RWPE1 (cell line): ENCODE measurements at regions not wholly inside any gene's neighbourhood (a gene's known extent, or its start where the extent isn't known, plus 50 kb on each side); places are given as distances from the start of the nearest gene placed in this dataset.

Source experiments
- CTCF ChIA-PET: fragments of 350-600 bp; sonication (Branson Sonifier 250); formaldehyde crosslinking; extraction: SDS; loops from one replicate; lab custom pipeline; 2021; lab: Yijun Ruan, JAX
- POLR2A ChIA-PET: fragments of 400-600 bp; formaldehyde crosslinking; extraction: SDS; loops from one replicate; lab custom pipeline; 2020; ENCODE audit warnings: antibody characterized with exemption; ENCODE audit not compliant: low non-redundant PET; lab: Yijun Ruan, JAX
- DNase-seq: peaks from one replicate; pipeline ENCODE4 v3.0.0; 2012; ENCODE audit warnings: low spot score
- H3K27ac ChIP-seq: fragments of 450-650 bp; 2 replicates; pipeline ENCODE4 v1.5.1; 2017
- TF ChIP-seq, protein P1 (sequence below): fragments of 450-650 bp; conservative IDR thresholded peaks from 2 replicates; pipeline ENCODE4 v1.5.1; 2017; ENCODE audit warnings: low read depth, mild to moderate bottlenecking

DNA sequence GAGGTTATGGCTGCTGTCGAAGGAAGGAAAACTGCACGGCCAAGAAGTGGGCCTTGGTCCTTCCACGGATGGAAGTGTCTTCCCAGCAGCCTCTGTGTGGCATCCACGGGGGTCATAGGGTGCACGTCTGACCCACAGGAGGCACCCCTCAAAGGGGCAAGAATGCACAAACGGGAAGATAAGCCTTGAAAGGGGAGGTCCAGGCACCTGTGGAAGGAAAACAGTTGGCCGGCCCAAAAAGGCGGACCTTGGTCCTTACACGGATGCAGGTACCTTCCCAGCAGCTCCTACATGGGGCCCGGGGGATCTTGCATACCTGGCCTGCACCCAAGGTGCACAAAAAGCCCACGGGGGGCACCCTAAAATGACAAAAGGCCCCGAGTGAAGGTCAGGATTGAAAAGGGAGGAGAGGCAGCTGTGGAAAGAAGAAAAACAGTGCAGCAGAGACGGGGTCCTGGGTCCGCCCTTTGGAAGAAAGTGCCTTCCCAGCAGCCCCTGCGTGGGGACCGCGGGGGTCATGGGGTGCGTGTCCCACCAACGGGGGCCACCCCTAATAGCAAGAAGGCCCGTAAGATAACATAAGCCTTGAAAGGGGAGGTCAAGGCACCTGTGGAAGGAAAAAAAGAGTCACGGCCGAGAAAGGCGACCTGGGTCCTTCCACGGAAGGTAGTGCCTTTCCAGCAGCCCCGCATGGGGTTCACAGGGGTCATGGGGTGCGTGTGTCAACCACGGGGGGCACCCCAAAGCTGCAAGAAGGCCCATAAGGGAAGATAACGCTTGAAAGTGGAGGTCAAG lies 276.1 kb downstream of the ALG10 start:
- H3K27ac ChIP-seq = no peak overlapping the region
- POLR2A ChIA-PET = no interaction called here
- TF ChIP-seq, protein P1, sequence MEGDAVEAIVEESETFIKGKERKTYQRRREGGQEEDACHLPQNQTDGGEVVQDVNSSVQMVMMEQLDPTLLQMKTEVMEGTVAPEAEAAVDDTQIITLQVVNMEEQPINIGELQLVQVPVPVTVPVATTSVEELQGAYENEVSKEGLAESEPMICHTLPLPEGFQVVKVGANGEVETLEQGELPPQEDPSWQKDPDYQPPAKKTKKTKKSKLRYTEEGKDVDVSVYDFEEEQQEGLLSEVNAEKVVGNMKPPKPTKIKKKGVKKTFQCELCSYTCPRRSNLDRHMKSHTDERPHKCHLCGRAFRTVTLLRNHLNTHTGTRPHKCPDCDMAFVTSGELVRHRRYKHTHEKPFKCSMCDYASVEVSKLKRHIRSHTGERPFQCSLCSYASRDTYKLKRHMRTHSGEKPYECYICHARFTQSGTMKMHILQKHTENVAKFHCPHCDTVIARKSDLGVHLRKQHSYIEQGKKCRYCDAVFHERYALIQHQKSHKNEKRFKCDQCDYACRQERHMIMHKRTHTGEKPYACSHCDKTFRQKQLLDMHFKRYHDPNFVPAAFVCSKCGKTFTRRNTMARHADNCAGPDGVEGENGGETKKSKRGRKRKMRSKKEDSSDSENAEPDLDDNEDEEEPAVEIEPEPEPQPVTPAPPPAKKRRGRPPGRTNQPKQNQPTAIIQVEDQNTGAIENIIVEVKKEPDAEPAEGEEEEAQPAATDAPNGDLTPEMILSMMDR = no peak
- CTCF ChIA-PET = interaction anchor here (0.7 kb wide), 1 partner anchor 133 kb away, joined by 4 read pairs; no protein-coding TSS in a partner anchor
- no peak for DNase-seq

DNA sequence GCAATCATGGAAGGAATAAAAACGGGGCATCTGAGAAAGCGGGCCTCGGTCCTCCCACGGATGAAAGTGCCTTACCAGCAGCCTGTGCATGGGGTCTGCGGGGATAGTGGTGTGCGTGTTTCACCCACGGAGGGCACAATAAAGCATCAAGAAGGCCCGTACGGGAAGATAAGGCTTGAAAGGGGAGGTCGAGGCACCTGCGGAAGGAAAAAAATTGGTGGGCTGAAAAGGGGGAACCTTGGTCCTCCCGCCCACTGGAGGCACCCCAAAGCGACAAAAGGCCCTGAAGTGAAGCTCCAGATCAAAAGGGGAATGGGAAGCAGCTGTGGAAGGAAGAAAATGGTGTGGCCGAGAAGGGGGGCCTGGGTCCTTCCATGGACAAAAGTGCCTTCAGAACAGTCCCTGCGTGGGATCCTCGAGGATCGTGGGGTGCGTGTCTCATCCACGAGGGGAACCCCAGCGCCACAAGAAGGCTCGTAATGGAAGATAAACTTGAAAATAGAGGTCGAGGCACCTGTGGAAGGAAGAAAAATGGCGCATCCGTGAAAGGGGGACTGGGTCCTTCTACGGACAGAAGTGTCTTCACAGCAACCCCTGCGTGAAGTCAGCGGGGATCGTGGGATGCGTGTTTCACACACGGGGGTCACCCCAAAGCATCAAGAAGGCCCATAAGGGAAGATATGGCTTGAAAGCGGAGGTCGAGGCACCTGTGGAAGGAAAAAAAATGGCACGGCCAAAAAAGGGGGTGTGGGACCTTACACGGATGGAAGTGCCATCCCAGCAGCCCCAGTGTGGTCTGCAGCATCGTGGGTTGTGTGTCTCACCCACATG lies 276.9 kb downstream of the ALG10 start:
- ChIA-PET POLR2A (no interaction called here), CTCF (interaction anchor here (0.7 kb wide), 1 partner anchor 134 kb away, joined by 4 read pairs; no protein-coding TSS in a partner anchor)
- TF ChIP-seq, protein P1 = no peak
- H3K27ac ChIP-seq = no peak overlapping the region
- DNase-seq = no peak

DNA sequence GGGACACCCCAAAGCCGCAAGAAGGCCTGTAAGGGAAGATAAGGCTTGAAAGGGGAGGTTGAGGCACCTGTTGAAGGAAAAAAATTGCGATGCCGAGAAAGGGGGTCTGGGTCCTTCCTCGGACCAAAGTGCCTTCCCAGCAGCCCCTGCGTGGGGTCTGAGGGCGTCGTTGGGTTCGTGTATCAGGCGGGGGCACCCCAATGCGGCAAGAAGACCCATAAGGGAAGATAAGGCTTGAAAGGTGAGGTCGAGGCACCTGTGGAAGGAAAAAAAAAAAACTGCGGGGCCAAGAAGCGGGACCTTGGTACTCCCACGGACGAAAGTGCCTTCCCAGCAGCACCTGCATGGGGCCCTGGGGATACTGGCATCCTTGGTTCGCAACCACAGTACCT lies 277.5 kb downstream of the ALG10 start:
- H3K27ac ChIP-seq = no peak overlapping the region
- TF ChIP-seq, protein P1 = no peak
- ChIA-PET POLR2A (no interaction called here), CTCF (no interaction called here)
- no peak for DNase-seq

DNA sequence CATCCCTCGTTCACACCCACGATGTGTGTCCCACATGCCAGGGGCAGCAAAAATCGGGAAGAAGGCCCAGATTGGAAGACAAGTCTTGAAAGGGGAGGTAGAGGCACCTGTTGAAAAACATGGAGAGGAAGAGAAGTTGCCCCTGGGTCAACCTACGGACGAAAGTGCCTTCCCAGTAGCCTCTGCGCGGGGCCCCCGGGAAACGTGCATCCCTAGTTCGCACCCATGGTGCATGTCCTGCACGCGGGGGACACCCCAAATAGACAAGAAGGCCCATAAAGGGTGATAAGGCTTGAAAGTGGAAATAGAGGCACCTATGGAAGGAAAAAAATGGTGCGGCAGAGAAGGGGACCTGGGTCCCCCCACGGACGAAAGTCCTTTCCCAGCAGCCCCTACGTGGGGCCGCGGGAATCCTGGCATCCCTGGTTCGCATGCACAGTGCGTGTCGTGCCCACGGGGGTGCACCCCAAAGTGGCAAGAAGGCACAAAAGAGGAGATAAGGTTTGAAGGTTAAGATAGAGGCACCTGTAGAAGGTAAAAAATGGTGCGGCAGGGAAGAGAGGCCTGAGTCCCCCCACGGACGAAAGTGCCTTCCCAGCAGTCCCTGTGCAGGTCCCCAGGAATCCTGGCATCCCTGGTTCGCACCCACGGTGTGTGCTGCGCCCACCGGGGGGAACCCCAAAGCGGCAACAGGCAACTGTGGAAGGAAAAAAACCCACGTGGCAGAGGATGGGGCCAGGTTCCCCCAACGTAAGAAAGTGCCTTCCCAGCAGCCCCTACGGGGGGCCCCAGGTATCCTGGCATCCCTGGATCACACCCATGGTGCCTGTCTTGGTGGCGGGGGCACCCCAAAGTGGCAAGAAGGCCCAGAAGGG lies 278.3 kb downstream of the ALG10 start:
- no peak overlapping the region for H3K27ac ChIP-seq
- ChIA-PET CTCF (no interaction called here), POLR2A (no interaction called here)
- TF ChIP-seq, protein P1 = no peak
- no peak for DNase-seq

DNA sequence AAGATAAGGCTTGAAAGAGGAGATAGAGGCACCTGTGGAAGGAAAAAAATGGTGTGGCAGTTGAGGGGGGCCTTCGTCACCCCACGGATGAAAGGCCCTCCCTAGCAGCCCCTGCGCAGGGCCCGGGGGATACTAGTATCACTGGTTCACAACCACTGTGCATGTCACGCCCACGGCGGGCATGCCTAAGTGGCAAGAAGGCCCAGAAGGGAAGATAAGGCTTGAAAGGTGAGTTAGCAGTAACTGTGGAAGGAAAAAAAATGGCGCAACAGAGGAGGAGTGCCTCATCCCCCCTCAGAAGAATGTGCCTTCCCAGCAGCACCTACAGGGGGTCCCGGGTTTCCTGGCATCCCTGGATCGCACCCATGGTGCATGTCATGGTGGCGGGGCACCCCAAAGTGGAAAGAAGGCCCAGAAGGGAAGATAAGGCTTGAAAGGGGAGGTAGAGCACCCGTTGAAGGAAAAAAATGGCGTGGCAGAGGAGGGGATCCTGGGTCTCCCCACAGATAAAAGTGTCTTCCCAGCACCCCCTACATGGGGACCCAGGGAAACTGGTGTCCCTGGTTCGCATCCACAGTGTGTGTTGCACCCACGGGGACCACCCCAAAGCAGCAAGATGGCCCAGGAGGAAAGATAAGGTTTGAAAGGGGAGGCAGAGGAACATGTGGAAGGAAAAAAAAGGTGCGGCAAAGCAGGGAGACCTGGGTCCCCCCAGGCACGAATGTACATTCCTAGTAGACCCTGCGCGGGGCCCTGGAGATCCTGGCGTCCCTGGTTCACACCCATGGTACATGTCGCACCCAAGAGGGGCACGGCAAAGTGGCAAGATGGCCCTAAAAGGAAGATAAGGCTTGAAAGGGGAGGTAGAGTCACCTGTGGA lies 279.2 kb downstream of the ALG10 start:
- CTCF ChIA-PET = no interaction called here
- TF ChIP-seq, protein P1 = no peak
- DNase-seq = no peak
- no peak overlapping the region for H3K27ac ChIP-seq
- POLR2A ChIA-PET = no interaction called here
